ENCODE measurements at regions not wholly inside any gene's neighbourhood (a gene's known extent, or its start where the extent isn't known, plus 50 kb on each side); places are given as distances from the start of the nearest gene placed in this dataset.

DNA sequence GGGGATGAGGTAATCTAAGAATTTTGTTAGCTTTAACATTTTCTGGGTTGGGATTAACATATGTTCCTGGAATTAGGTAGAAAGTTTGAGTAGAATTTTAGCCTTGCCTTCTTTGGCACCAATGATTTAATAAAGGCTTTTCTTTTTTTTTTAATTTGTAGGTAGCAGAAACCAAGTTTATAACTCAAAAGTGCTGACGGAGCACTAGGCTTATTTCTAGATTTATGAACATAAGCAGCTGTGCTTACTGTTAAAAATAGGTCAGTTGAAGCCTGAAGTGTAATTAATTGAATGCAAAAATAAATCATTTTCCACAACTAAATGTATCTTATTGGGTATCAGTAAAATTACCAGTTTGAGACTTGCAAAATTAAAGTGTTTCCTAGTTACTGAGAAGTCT lies 62.4 kb downstream of the TAF11L14 start:
- Histone ChIP-seq H3K4me2 (replicated peaks; ENCODE audit: extremely low read depth, low read length, poor library complexity, severe bottlenecking) (no peak overlapping the region), H2AFZ (ENCODE audit: insufficient read depth, low read depth, low read length, poor library complexity, severe bottlenecking) (no peak overlapping the region), H4K20me1 (ENCODE audit: insufficient read depth, low read length) (no peaks in the 10 kb centered on the region), H3K27me3 (ENCODE audit: control insufficient read depth in 2 of 2, insufficient read depth in 2 of 2, low read length in 2 of 2) (no peaks in the 10 kb centered on the region), H3K9me3 (replicated peaks in 1 of 2; ENCODE audit: control insufficient read depth in 1 of 2, insufficient read depth in 1 of 2, low read length in 2 of 2) (peaks cover 0 to 3% of the 10 kb centered on the region in 2 donors), H3K79me2 (ENCODE audit: insufficient read depth, low read length) (no peaks in the 10 kb centered on the region), H3K4me1 (ENCODE audit: control insufficient read depth in 1 of 2, insufficient read depth in 2 of 2, low read length in 2 of 2) (no peaks in the 10 kb centered on the region), H3K9ac (ENCODE audit: insufficient read depth, low read length, poor library complexity, severe bottlenecking) (no peak overlapping the region), H3K36me3 (replicated peaks in 1 of 2; ENCODE audit: control insufficient read depth in 1 of 2, insufficient read depth in 2 of 2, low read length in 2 of 2) (no peaks in the 10 kb centered on the region), H3K27ac (ENCODE audit: low read depth in 1 of 2, low read length in 2 of 2) (no peak overlapping the region), H3K4me3 (replicated peaks in 1 of 3; ENCODE audit: low read depth in 2 of 3, low read length in 3 of 3) (no peak overlapping the region)
- Mint-ChIP-seq H3K27ac (no peak overlapping the region), H3K9me3 (peaks cover 5 to 14% (median 8%) of the 10 kb centered on the region in 7 donors), H3K4me3 (no peak overlapping the region), H3K27me3 (ENCODE audit: low read depth in 3 of 3) (peaks cover 0 to 2% (median 0%) of the 10 kb centered on the region in 3 donors), H3K36me3 (no peaks in the 10 kb centered on the region), H3K4me1 (no peaks in the 10 kb centered on the region)
- no CpG with 5 or more reads among the region's 1 CpG for WGBS (ENCODE audit: insufficient coverage)
- TF ChIP-seq, protein P1, sequence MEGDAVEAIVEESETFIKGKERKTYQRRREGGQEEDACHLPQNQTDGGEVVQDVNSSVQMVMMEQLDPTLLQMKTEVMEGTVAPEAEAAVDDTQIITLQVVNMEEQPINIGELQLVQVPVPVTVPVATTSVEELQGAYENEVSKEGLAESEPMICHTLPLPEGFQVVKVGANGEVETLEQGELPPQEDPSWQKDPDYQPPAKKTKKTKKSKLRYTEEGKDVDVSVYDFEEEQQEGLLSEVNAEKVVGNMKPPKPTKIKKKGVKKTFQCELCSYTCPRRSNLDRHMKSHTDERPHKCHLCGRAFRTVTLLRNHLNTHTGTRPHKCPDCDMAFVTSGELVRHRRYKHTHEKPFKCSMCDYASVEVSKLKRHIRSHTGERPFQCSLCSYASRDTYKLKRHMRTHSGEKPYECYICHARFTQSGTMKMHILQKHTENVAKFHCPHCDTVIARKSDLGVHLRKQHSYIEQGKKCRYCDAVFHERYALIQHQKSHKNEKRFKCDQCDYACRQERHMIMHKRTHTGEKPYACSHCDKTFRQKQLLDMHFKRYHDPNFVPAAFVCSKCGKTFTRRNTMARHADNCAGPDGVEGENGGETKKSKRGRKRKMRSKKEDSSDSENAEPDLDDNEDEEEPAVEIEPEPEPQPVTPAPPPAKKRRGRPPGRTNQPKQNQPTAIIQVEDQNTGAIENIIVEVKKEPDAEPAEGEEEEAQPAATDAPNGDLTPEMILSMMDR (IDR thresholded peaks at IDR 0.05): no peak
- DNase-seq: no peak
- intact Hi-C loops (cut with micrococcal nuclease): no loop called here

GRCh38 chr5:17697671-17698070 lies 63.4 kb downstream of the TAF11L14 start:
- Mint-ChIP-seq H3K9me3 (peaks cover 3 to 17% (median 8%) of the 10 kb centered on the region in 7 donors), H3K4me1 (no peaks in the 10 kb centered on the region)

More at GRCh38 chr5:17697671-17698070, 63.4 kb downstream of the TAF11L14 start:
- WGBS (ENCODE audit: insufficient coverage): 100% methylated on average over 2 of the region's 3 CpGs
- H3K36me3 Mint-ChIP-seq: no peaks in the 10 kb centered on the region
- no peak overlapping the region for H3K27ac ChIP-seq (ENCODE audit: low read depth in 1 of 2, low read length in 2 of 2)
- TF ChIP-seq, protein P1 (IDR thresholded peaks at IDR 0.05): no peak
- peaks cover 0 to 3% of the 10 kb centered on the region in 2 donors for H3K9me3 ChIP-seq (replicated peaks in 1 of 2; ENCODE audit: control insufficient read depth in 1 of 2, insufficient read depth in 1 of 2, low read length in 2 of 2)
- no peak overlapping the region for H3K27ac Mint-ChIP-seq
- intact Hi-C loops (cut with micrococcal nuclease): no loop called here
- no peaks in the 10 kb centered on the region for H3K27me3 Mint-ChIP-seq (ENCODE audit: low read depth in 3 of 3)
- DNase-seq: no peak
- no peak overlapping the region for H2AFZ ChIP-seq (ENCODE audit: insufficient read depth, low read depth, low read length, poor library complexity, severe bottlenecking)
- H3K27me3 ChIP-seq (ENCODE audit: control insufficient read depth in 2 of 2, insufficient read depth in 2 of 2, low read length in 2 of 2): no peaks in the 10 kb centered on the region
- no peak overlapping the region for H3K4me3 Mint-ChIP-seq
- no peaks in the 10 kb centered on the region for H3K36me3 ChIP-seq (replicated peaks in 1 of 2; ENCODE audit: control insufficient read depth in 1 of 2, insufficient read depth in 2 of 2, low read length in 2 of 2)
- no peak overlapping the region for H3K4me3 ChIP-seq (replicated peaks in 1 of 3; ENCODE audit: low read depth in 2 of 3, low read length in 3 of 3)
- no peaks in the 10 kb centered on the region for H4K20me1 ChIP-seq (ENCODE audit: insufficient read depth, low read length)
- no peak overlapping the region for H3K4me2 ChIP-seq (replicated peaks; ENCODE audit: extremely low read depth, low read length, poor library complexity, severe bottlenecking)
- H3K79me2 ChIP-seq (ENCODE audit: insufficient read depth, low read length): no peaks in the 10 kb centered on the region
- no peaks in the 10 kb centered on the region for H3K4me1 ChIP-seq (ENCODE audit: control insufficient read depth in 1 of 2, insufficient read depth in 2 of 2, low read length in 2 of 2)
- H3K9ac ChIP-seq (ENCODE audit: insufficient read depth, low read length, poor library complexity, severe bottlenecking): no peak overlapping the region

Data from CD14-positive monocyte (primary cell).